VCaP (cell line): ENCODE measurements at regions not wholly inside any gene's neighbourhood (a gene's known extent, or its start where the extent isn't known, plus 50 kb on each side); places are given as distances from the start of the nearest gene placed in this dataset.

ENCODE experiments used
- H3K27ac ChIP-seq: fragments of 450-650 bp; 2 replicates; pipeline ENCODE4 v1.5.1; 2017
- TF ChIP-seq, protein P1 (sequence below): fragments of 450-650 bp; conservative IDR thresholded peaks from 2 replicates; pipeline ENCODE4 v1.5.1; 2017; ENCODE audit warnings: mild to moderate bottlenecking, moderate library complexity

DNA sequence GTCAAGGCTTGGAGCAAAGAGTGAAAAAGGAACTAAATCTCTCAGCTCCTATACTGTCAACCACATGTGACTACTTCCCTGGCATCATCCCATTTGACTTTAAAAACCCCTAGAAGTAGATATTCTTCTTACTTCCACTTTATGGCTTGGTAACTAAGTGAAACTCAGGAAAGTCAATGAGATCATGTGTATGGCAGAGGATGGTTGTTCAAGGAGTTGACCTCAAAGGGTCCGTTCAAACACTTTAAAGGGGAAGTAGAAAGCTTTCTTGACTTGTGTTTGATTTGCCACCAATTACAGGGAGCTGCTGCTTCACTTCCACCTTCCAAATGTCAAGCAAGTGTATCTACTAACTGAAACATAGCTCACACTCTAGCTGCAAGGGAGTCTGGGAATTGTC lies 187.2 kb downstream of the RAB28 start:
- no peak overlapping the region for H3K27ac ChIP-seq
- TF ChIP-seq, protein P1, sequence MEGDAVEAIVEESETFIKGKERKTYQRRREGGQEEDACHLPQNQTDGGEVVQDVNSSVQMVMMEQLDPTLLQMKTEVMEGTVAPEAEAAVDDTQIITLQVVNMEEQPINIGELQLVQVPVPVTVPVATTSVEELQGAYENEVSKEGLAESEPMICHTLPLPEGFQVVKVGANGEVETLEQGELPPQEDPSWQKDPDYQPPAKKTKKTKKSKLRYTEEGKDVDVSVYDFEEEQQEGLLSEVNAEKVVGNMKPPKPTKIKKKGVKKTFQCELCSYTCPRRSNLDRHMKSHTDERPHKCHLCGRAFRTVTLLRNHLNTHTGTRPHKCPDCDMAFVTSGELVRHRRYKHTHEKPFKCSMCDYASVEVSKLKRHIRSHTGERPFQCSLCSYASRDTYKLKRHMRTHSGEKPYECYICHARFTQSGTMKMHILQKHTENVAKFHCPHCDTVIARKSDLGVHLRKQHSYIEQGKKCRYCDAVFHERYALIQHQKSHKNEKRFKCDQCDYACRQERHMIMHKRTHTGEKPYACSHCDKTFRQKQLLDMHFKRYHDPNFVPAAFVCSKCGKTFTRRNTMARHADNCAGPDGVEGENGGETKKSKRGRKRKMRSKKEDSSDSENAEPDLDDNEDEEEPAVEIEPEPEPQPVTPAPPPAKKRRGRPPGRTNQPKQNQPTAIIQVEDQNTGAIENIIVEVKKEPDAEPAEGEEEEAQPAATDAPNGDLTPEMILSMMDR = no peak

DNA sequence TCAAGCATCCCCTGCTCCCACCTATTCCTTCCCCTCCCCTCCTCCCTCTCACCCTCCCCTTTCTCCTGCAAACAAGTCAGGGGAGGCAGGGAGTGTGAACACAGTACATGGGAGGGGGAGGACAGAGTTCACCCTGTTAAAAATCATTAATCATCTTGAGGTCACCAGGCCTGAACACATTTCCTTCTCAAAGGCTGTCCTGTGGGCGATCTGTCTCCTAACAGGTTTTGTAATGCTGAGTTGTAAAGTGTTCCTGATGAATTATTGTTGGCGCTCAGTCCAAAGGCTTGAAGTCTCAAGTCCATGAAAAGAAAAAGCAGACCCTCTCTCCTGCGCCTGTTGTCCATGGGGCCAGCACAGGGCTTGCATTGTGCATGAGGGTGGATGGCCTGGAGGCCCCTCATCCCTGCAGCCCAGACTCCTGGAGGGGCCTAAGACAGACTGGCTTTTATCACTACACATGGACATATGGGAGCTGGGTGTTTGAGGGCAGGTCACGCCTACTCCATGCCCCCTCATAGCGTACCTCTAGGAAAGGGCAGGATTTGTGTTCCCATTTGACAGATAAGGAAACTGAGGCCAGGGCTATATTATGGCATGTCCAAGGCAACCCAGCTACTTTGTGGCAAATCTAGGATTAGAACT lies 189.1 kb downstream of the RAB28 start:
- TF ChIP-seq, protein P1 = no peak
- H3K27ac ChIP-seq = no peak overlapping the region

DNA sequence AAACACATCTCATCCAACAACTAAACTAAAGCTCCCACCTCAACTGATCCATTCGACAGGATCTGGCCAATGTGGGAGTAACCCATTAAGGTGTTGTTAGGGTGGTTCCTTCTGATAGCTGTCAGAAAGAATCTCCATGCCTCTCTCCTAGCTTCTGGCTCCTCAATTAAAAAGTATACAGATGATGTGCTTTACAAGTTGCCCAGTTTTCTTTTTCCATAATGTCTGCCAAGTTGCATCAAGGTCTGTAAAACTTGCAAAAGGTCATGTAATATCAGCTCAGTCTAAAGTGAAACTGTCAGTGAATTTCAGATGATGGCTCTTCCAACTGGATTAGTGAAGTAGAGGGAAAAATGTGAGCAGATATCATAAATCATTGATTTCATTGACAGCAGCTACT lies 191.8 kb downstream of the RAB28 start:
- H3K27ac ChIP-seq = no peak overlapping the region
- TF ChIP-seq, protein P1 = no peak

DNA sequence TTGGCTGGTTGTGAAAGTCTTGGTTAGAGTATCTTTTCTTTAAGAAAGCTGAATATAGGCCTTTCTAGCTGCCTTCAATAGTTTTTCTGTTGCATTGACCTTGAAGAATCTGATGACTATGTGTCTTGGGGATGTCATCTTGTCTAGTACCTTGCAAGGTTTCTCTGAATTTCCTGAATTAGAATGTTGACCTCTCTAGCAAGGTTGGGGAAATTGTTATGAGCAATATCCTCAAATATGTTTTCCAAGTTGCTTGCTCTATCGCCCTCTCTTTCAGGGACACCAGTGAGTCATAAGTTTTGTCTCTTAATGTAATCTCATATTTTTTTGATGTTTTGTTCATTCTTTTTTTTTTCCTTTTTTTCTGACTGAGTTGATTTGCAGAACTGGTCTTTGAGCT lies 194.7 kb downstream of the RAB28 start:
- TF ChIP-seq, protein P1 = no peak
- no peak overlapping the region for H3K27ac ChIP-seq

DNA sequence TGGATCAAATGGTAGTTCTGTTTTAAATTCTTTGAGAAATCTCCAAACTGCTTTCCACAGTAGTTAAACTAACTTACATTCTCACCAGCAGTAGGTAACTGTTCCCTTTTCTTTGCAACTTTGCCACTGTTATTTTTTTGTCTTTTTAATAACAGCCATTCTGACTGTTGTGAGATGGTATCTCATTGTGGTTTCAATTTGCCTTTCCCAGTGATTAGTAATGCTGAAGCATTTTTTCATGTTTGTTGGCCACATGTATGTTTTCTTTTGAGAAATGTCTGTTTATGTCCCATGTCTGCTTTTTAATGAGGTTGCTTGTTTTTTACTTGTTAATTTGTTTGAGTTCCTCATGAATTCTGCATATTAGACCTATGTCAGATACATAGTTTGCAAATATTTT lies 198.8 kb downstream of the RAB28 start:
- TF ChIP-seq, protein P1 = no peak
- H3K27ac ChIP-seq = no peak overlapping the region

DNA sequence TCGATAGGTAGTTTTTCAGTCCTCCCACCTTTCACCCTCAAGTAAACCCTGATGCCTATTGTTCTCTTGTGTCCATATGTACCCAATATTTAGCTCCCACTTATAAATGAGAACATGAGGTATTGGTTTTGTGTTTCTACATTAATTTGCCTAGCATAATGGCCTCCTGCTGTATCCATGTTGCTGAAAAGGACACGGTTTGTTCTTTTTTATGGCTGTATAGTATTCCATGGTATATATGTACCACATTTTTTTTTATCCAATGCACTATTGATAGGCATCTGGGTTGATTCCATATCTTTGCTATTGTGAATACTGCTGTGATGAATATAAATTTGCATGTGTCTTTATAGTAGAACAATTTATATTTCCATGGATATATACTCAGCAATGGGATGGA lies 199.2 kb downstream of the RAB28 start:
- TF ChIP-seq, protein P1 = no peak

DNA sequence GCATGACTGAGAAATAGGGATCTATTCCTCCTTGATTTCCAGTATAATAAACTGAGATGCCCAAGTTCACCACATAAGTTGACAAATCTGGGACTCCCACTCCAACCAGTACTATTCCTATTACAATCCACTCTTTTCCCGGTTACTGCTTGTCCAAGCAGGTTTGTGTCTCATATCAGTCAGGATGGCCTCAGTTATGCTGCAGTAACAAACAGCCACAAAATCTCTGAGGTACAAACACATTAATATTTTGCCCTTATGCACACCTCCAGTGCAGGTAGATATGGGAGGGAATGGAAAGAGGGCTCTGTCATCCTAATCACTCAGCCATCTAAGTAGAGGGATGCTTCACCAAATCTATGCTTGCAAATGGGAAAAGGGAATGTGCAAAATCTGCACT lies 207.8 kb downstream of the RAB28 start:
- no peak overlapping the region for H3K27ac ChIP-seq
- TF ChIP-seq, protein P1 = no peak

More for the DNA sequence above, 199.2 kb downstream of the RAB28 start:
- no peak overlapping the region for H3K27ac ChIP-seq
